H1 (cell line): ENCODE measurements at regions not wholly inside any gene's neighbourhood (a gene's known extent, or its start where the extent isn't known, plus 50 kb on each side); places are given as distances from the start of the nearest gene placed in this dataset.
A peak's percentile ranks its signal among the peaks of the same experiment; 100 is the strongest.

Experiments
- CTCF ChIA-PET: fragments of 300-600 bp; sonication (Branson Sonifier 250); formaldehyde crosslinking; loops from one replicate; lab custom pipeline; 2021; ENCODE audit not compliant: partially characterized antibody; lab: Charles Lee
- POLR2A ChIA-PET: fragments of 300-600 bp; sonication (Branson Sonifier 250); formaldehyde crosslinking; loops from one replicate; lab custom pipeline; 2021; ENCODE audit warnings: inconsistent platforms; ENCODE audit not compliant: partially characterized antibody; lab: Charles Lee
- DNase-seq, 2 experiments: peaks; one replicate each; pipeline versions ENCODE4 v3.0.0 to v3.0.0-alpha.2; 2010 to 2022; ENCODE audit warnings: low spot score in 2 of 2, low read depth in 1 of 2, mixed read lengths in 1 of 2
- FAIRE-seq: peaks from 2 replicates; lab custom pipeline; 2011; peaks lifted over from hg19 to GRCh38; lab: Jason Lieb, UNC
- H2AFZ ChIP-seq: 2 replicates; pipeline ENCODE4 v1.8.1; 2012; ENCODE audit warnings: low read length, inconsistent platforms
- H2AK5ac ChIP-seq: 2 replicates; pipeline ENCODE4 v1.6.1; 2013; ENCODE audit warnings: low read depth, low read length
- H2BK120ac ChIP-seq: replicated peaks from 2 replicates; pipeline ENCODE3; 2013; ENCODE audit warnings: low read depth, low read length, inconsistent platforms
- H2BK12ac ChIP-seq: 2 replicates; pipeline ENCODE4 v1.6.1; 2013; ENCODE audit warnings: low read depth, low read length
- H2BK15ac ChIP-seq: 2 replicates; pipeline ENCODE4 v1.6.1; 2013; ENCODE audit warnings: low read length
- H2BK20ac ChIP-seq: 2 replicates; pipeline ENCODE4 v1.6.1; 2013; ENCODE audit warnings: low read length
- H2BK5ac ChIP-seq: 2 replicates; pipeline ENCODE4 v1.6.1; 2013; ENCODE audit warnings: low read depth, low read length
- H3K14ac ChIP-seq: 2 replicates; pipeline ENCODE4 v1.6.1; 2013; ENCODE audit warnings: inconsistent platforms; ENCODE audit not compliant: insufficient read length
- H3K18ac ChIP-seq: 2 replicates; pipeline ENCODE4 v1.6.1; 2013; ENCODE audit warnings: low read length; ENCODE audit errors: extremely low read depth
- H3K23ac ChIP-seq: 2 replicates; pipeline ENCODE4 v1.6.1; 2013; ENCODE audit warnings: inconsistent platforms; ENCODE audit not compliant: insufficient read length
- H3K23me2 ChIP-seq: 2 replicates; pipeline ENCODE4 v1.6.1; 2013; ENCODE audit warnings: low read depth, low read length
- H3K27ac ChIP-seq: 2 replicates; pipeline ENCODE4 v1.6.1; 2011; ENCODE audit warnings: low read depth, low read length, inconsistent platforms
- H3K27me3 ChIP-seq, 4 experiments: replicated peaks in 1 of 4; 1 replicate in 1 of 4; 2 replicates in 3 of 4; pipeline versions ENCODE4 v1.6.1 to v1.8.1; 2011 to 2013; ENCODE audit warnings: low read length in 3 of 4, mild to moderate bottlenecking in 3 of 4, inconsistent platforms in 2 of 4, mixed read lengths in 2 of 4, moderate library complexity in 1 of 4; ENCODE audit not compliant: control insufficient read depth in 3 of 4, insufficient read depth in 3 of 4; ENCODE audit errors: extremely low read depth in 1 of 4
- H3K36me3 ChIP-seq, 4 experiments: 2 replicates each; pipeline versions ENCODE4 v1.6.1 to v1.8.1; 2011 to 2013; ENCODE audit warnings: mild to moderate bottlenecking in 4 of 4, low read length in 3 of 4, moderate library complexity in 2 of 4, control low read depth in 1 of 4, inconsistent platforms in 1 of 4; ENCODE audit not compliant: insufficient read depth in 4 of 4, control insufficient read depth in 2 of 4
- H3K4ac ChIP-seq: replicated peaks from 2 replicates; pipeline ENCODE3; 2013; ENCODE audit warnings: low read length, low read depth, mixed read lengths, inconsistent platforms; ENCODE audit not compliant: insufficient read length
- H3K4me1 ChIP-seq, 4 experiments: replicated peaks in 1 of 4; 1 replicate in 1 of 4; 2 replicates in 3 of 4; pipeline versions ENCODE4 v1.6.1 to v1.8.1; 2011 to 2013; ENCODE audit warnings: low read length in 3 of 4, inconsistent platforms in 2 of 4, mixed read lengths in 1 of 4; ENCODE audit not compliant: insufficient read depth in 4 of 4, control insufficient read depth in 3 of 4
- H3K4me2 ChIP-seq, 2 experiments: 2 replicates each; pipeline versions ENCODE4 v1.6.1 to v1.8.1; 2011 to 2013; ENCODE audit warnings: low read depth in 2 of 2, low read length in 2 of 2, control low read depth in 1 of 2, inconsistent platforms in 1 of 2, mild to moderate bottlenecking in 1 of 2; ENCODE audit not compliant: insufficient read depth in 1 of 2
- H3K4me3 ChIP-seq, 4 experiments: fragments of 200-600, 300-600 bp in 1 of 4; sonication (generic), shearing (Covaris generic), sonication (Bioruptor Twin) in 1 of 4; 2 replicates each; pipeline versions ENCODE4 v1.5.1 to v1.8.1; 2011 to 2016; ENCODE audit warnings: low read length in 4 of 4, low read depth in 3 of 4, control low read depth in 2 of 4, inconsistent platforms in 2 of 4, mild to moderate bottlenecking in 2 of 4, mixed read lengths in 1 of 4, moderate library complexity in 1 of 4; ENCODE audit not compliant: insufficient read depth in 2 of 4; ENCODE audit errors: extremely low read depth in 1 of 4
- H3K56ac ChIP-seq: replicated peaks from 2 replicates; pipeline ENCODE3; 2013; ENCODE audit warnings: low read depth, mild to moderate bottlenecking, mixed read lengths, low read length, inconsistent platforms; ENCODE audit not compliant: insufficient read length
- H3K79me1 ChIP-seq: 2 replicates; pipeline ENCODE4 v1.6.1; 2013; ENCODE audit warnings: low read depth, low read length, control low read depth
- H3K79me2 ChIP-seq, 2 experiments: 2 replicates each; pipeline versions ENCODE4 v1.6.1 to v1.8.1; 2012 to 2013; ENCODE audit warnings: low read length in 2 of 2, mild to moderate bottlenecking in 2 of 2, inconsistent platforms in 1 of 2; ENCODE audit not compliant: insufficient read depth in 2 of 2, control insufficient read depth in 1 of 2
- H3K9ac ChIP-seq, 4 experiments: replicated peaks in 1 of 4; 1 replicate in 1 of 4; 2 replicates in 3 of 4; pipeline versions ENCODE4 v1.6.1 to v1.8.1; 2011 to 2013; ENCODE audit warnings: low read depth in 3 of 4, low read length in 3 of 4, control low read depth in 2 of 4, mild to moderate bottlenecking in 2 of 4, moderate library complexity in 2 of 4, inconsistent platforms in 1 of 4; ENCODE audit errors: extremely low read depth in 1 of 4
- H3K9me3 ChIP-seq, 2 experiments: 2 replicates each; pipeline versions ENCODE4 v1.6.1 to v1.8.1; 2012 to 2013; ENCODE audit warnings: mild to moderate bottlenecking in 2 of 2, moderate library complexity in 2 of 2, control low read depth in 1 of 2, inconsistent platforms in 1 of 2, low read depth in 1 of 2, low read length in 1 of 2, mixed read lengths in 1 of 2; ENCODE audit not compliant: insufficient read depth in 2 of 2
- H4K20me1 ChIP-seq, 2 experiments: replicated peaks in 1 of 2; 2 replicates each; pipeline versions ENCODE3 to v1.8.1; 2011 to 2013; ENCODE audit warnings: inconsistent platforms in 2 of 2, low read length in 2 of 2, mild to moderate bottlenecking in 1 of 2; ENCODE audit not compliant: insufficient read depth in 2 of 2, control insufficient read depth in 1 of 2
- H4K5ac ChIP-seq: 2 replicates; pipeline ENCODE4 v1.6.1; 2013; ENCODE audit warnings: low read length, low read depth, mixed read lengths, inconsistent platforms; ENCODE audit not compliant: insufficient read length
- H4K8ac ChIP-seq: 2 replicates; pipeline ENCODE4 v1.8.0; 2013; ENCODE audit warnings: mild to moderate bottlenecking, moderate library complexity, low read length, inconsistent platforms; ENCODE audit not compliant: insufficient read depth; ENCODE audit errors: extremely low read depth
- H4K91ac ChIP-seq: replicated peaks from 2 replicates; pipeline ENCODE3; 2013; ENCODE audit warnings: low read length, mixed read lengths, inconsistent platforms; ENCODE audit not compliant: insufficient read length
- CREB1 ChIP-seq: IDR thresholded peaks from 2 replicates; pipeline ENCODE4 v1.6.1; 2012; ENCODE audit warnings: inconsistent platforms
- E2F6 ChIP-seq: IDR thresholded peaks from 2 replicates; pipeline ENCODE4 v1.6.1; 2012; ENCODE audit warnings: inconsistent platforms
- MAX ChIP-seq: IDR thresholded peaks from 2 replicates; pipeline ENCODE4 v1.6.1; 2012; ENCODE audit warnings: inconsistent platforms
- NANOG ChIP-seq: IDR thresholded peaks from 2 replicates; pipeline ENCODE4 v1.6.1; 2011; ENCODE audit warnings: low read length, low read depth, mild to moderate bottlenecking, inconsistent platforms; ENCODE audit not compliant: insufficient read depth, poor library complexity, severe bottlenecking
- SIX5 ChIP-seq: IDR thresholded peaks from 2 replicates; pipeline ENCODE4 v1.6.1; 2011; ENCODE audit warnings: mild to moderate bottlenecking, low read depth, low read length
- SP4 ChIP-seq: IDR thresholded peaks from 2 replicates; pipeline ENCODE4 v1.6.1; 2012; ENCODE audit warnings: low read length, inconsistent platforms
- whole genome bisulfite sequencing, 2 experiments: shearing (Covaris generic) in 1 of 2; methylation state at CpG; one replicate each; pipeline versions ENCODE4 v1.1.6 to v1.1.7; 2013 to 2015; ENCODE audit warnings: low lambda C conversion rate in 2 of 2, mixed read lengths in 2 of 2, inconsistent platforms in 1 of 2, low coverage in 1 of 2, missing lambda C conversion rate in 1 of 2; ENCODE audit not compliant: insufficient replicate concordance in 2 of 2, insufficient coverage in 1 of 2, insufficient read length in 1 of 2; ENCODE audit errors: extremely low coverage in 1 of 2, missing lambda C conversion rate in 1 of 2; 5-methylcytosine and 5-hydroxymethylcytosine counted together

DNA sequence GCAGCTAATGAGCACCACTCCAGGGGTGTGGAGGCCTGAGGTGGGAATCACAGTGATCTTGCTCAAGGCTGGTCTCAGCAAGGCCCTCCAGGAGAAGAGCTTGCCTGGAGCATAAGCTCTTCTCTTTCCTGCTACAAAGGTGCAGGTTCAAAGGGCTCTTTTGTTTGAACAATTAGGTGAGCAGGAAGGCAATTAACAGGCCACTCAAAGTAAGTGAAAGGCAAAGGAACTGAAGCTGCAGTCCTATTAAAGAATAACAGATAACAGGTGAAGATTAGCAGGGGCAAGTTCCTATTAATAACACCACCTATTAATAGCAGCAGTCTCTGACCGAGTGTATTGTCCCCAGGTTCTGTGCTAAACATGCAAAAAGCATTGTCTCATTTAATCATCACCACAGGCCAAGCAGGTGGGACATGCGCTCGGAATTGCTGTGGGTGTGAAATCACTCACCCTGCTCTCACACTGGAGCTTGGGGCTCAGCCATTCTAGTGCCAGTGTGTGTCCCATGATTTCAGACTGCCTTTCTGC lies 113.8 kb downstream of the RHOU start:
- FAIRE-seq (no peak), DNase-seq (peak in 1 of 2 experiments; percentile 38)
- peaks cover 2% of the 10 kb centered on the region; the same call in 1 of the 2 replicates for H3K23me2 ChIP-seq
- H2BK120ac ChIP-seq: peak overlapping the region; percentile 52
- H4K5ac ChIP-seq: no peak overlapping the region
- H2BK5ac ChIP-seq: no peak overlapping the region
- ChIA-PET CTCF (interaction anchor here (0.6 to 2.9 kb wide), 11 partner anchors 9 to 378 kb away, joined by 3 to 14 read pairs (median 3); no protein-coding TSS in a partner anchor), POLR2A (interaction anchor here (0.7 kb wide), 1 partner anchor 14 kb away, joined by 5 read pairs; no protein-coding TSS in a partner anchor)
- H2AFZ ChIP-seq: no peak overlapping the region
- no peaks in the 10 kb centered on the region for H4K20me1 ChIP-seq
- no peaks in the 10 kb centered on the region for H3K79me2 ChIP-seq
- no peak overlapping the region for H4K8ac ChIP-seq
- no peak overlapping the region for H3K9ac ChIP-seq
- peaks cover 4 to 23% (median 18%) of the 10 kb centered on the region in 4 experiments for H3K4me1 ChIP-seq
- H3K23ac ChIP-seq: no peak overlapping the region
- peaks cover 0 to 3% (median 0%) of the 10 kb centered on the region in 4 experiments; a peak in 1 of 8 replicates for H3K36me3 ChIP-seq
- H3K27me3 ChIP-seq: no peaks in the 10 kb centered on the region
- H3K79me1 ChIP-seq: no peaks in the 10 kb centered on the region
- no peak overlapping the region for H3K14ac ChIP-seq
- peak overlapping the region; percentile 32 for H3K4ac ChIP-seq
- WGBS, 2 experiments: 88% methylated on average over 3 of the region's 3 CpGs; no CpG with 5 or more reads in 1 of the 2 experiments
- H2BK12ac ChIP-seq: no peak overlapping the region
- H3K9me3 ChIP-seq: no peaks in the 10 kb centered on the region
- TF ChIP-seq CREB1: no peak
- peak; percentile 53; the same call in 1 of the 2 replicates for TF ChIP-seq MAX
- TF ChIP-seq E2F6: peak; percentile 70
- no peak for TF ChIP-seq SP4
- TF ChIP-seq SIX5: no peak
- peak; percentile 62 for TF ChIP-seq NANOG
- TF ChIP-seq, all 59 proteins: peak for 3
- Histone ChIP-seq H2BK15ac (no peak overlapping the region), H2BK20ac (no peak overlapping the region), H3K27ac (no peak overlapping the region), H2AK5ac (no peak overlapping the region), H3K4me2 (no peak overlapping the region), H4K91ac (peak overlapping the region; percentile 83), H3K56ac (no peak overlapping the region), H3K4me3 (no peak overlapping the region), H3K18ac (no peak overlapping the region)
